CD4-positive, alpha-beta T cell treated with Interleukin-12 subunit alpha and Interleukin-12 subunit beta, for 1 hour (primary cell): ENCODE measurements at regions not wholly inside any gene's neighbourhood (a gene's known extent, or its start where the extent isn't known, plus 50 kb on each side); places are given as distances from the start of the nearest gene placed in this dataset.

Experiments
- DNase-seq: peaks from one replicate; pipeline ENCODE4 v3.0.0-alpha.2; 2020

- no peak for DNase-seq
Observed at GRCh38 chrX:79482686-79483085, 115.6 kb upstream of the ITM2A start.

- no peak for DNase-seq
Observed at GRCh38 chrX:79477691-79478090, 110.6 kb upstream of the ITM2A start.

- no peak for DNase-seq
Observed at GRCh38 chrX:79466636-79467035, 99.5 kb upstream of the ITM2A start.

GRCh38 chrX:79462458-79462857 is 95.3 kb upstream of the ITM2A start:
- DNase-seq, result no peak

- DNase-seq, result peak; percentile 7
Observed at GRCh38 chrX:79456593-79456992, 89.5 kb upstream of the ITM2A start.

GRCh38 chrX:79452881-79453280 is 85.7 kb upstream of the ITM2A start:
- DNase-seq, result no peak

- no peak for DNase-seq
Observed at GRCh38 chrX:79444694-79445210, 77.6 kb upstream of the ITM2A start.

- DNase-seq, result no peak
Observed at GRCh38 chrX:79443121-79443520, 76.0 kb upstream of the ITM2A start.

- no peak for DNase-seq
Observed at GRCh38 chrX:79440336-79440735, 73.2 kb upstream of the ITM2A start.
